NCI-H2227 (cell line): ENCODE measurements at regions not wholly inside any gene's neighbourhood (a gene's known extent, or its start where the extent isn't known, plus 50 kb on each side); places are given as distances from the start of the nearest gene placed in this dataset.
A peak's percentile ranks its signal among the peaks of the same experiment; 100 is the strongest.
"Not testable (repeated sequence)": the region's sequence is repeated elsewhere in the genome, so short reads cannot be mapped to it uniquely, and the experiment has no call there.

ENCODE experiments used
- DNase-seq: peaks from one replicate; lab custom pipeline; 2025; ENCODE audit not compliant: unreplicated experiment; lab: John Stamatoyannopoulos, UW

DNA sequence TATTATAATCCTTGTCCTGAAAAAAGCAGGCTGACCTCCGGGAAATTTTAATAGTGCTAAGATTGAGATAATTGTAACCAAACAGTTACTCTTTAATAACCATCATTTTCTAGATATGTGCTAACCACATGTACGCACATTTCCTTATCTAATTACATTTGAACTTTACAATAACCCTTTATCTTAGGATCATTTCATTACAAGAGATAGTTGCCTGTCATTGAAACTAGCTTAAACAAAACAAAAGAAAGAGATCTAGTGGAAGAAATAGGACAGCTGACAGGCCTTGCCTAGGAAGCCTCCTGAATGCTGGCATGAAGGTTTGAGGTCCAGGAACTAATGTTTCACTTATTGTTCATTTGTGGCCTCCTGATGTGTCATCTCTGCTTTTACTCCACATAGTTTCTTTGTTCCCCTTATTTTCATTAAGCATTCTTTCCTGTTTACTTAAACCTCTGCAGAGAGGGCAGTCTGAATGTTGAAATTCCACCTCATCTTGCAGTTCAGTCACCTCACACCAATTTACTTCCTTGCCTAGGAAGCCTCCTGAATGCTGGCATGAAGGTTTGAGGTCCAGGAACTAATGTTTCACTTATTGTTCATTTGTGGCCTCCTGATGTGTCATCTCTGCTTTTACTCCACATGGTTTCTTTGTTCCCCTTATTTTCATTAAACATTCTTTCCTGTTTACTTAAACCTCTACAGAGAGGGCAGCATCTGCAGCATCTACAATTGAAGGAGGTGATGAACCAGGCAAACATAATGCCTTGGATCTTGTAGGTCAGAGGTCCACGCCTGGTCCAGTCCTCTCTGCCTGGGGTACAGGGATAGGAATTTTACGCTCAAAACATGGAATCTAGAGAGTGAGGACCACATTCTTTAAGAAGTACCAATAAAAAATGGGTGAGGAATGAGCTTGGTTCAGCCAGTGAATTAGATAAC, 247.5 kb downstream of the SPATA31A6 start:
- not testable (repeated sequence) for DNase-seq

DNA sequence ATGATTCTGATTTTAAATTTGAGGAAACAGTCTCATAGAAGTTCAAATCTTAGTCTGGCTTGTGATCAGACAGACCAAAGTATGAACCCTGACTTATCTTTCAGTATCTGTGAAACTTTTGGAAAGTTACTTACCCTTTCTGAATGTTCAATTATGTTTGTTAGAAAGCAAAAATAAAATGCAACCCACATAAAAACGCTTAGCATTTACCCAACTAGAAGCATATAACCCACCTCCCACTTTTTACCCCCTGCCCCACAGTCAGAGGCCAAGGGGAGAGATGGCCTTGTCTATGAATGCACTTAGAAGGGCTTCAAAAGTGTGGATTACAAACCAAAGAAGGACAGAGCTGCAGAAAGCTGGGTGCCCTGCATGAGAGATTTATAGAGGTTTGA, 248.2 kb downstream of the SPATA31A6 start:
- not testable (repeated sequence) for DNase-seq

DNA sequence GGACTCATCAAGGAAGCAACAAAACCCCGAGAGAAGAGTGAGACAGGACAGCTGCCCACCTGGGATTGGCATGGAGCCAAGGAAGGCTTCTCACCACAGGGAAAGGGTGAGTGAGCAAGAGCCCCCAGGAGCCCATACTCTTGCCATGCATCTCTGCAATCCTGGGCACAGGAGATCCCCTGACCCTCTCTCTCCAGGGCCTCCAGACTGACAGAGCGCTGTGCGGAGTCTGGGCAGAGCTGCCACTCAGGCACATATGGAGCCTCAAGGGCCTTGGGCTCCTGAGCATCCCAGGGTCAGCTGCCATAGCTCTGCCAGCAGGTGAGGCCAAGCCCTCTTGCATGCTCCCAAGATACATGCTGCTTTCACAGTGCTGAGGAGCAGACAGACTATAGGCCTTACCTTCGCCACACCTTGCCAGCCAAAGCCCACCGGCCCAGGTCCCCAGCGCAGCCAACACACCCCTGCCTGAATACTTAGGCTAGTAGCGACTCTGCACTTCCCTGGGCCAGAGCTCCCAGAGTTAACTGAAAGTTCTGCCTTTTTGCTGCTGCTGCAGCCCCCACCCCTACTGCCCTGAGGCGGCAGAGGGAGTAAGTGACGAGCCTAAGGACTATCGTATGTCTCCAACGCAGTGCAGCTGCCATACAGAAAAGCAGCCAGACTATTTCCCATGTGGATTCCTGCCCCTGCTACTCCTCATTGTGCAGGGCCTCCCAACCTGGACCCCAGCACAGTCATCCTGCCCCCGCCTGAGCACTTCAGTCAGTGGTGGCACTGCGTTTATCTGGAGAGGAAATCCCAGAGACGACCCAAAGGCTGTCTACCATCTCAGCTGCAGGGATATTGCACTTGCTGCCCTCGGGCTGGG, 251.6 kb downstream of the SPATA31A6 start:
- DNase-seq: not testable (repeated sequence)

DNA sequence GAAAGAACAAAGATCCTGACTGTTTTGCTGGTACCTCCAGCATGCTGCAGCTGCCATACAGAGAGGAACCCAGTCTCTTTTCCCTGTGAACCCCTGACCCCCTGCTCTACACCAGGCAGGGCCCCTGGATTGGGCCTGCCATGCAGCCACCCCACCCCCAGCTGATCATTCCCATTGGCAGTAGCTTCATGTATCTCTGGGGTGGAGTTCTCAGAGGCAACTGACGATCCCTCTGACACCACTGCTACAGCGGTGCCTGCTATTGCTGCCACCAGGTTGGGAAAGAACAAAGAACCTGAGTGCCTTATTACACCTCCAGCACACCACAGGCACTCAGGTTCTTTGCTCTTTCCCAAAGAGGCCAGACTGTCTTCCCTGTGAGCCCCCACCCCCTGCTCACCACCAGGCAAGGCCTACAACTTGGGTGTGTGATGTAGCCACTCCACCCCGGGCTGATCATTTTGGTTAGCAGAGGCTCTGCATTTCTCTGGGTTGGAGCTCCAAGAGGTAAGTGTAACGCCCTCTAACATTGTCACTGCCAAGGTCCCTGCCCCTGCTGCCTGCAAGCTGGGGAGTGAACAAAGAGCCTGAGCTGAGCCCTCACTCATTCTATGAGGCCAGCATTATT, 252.4 kb downstream of the SPATA31A6 start:
- DNase-seq: not testable (repeated sequence)

DNA sequence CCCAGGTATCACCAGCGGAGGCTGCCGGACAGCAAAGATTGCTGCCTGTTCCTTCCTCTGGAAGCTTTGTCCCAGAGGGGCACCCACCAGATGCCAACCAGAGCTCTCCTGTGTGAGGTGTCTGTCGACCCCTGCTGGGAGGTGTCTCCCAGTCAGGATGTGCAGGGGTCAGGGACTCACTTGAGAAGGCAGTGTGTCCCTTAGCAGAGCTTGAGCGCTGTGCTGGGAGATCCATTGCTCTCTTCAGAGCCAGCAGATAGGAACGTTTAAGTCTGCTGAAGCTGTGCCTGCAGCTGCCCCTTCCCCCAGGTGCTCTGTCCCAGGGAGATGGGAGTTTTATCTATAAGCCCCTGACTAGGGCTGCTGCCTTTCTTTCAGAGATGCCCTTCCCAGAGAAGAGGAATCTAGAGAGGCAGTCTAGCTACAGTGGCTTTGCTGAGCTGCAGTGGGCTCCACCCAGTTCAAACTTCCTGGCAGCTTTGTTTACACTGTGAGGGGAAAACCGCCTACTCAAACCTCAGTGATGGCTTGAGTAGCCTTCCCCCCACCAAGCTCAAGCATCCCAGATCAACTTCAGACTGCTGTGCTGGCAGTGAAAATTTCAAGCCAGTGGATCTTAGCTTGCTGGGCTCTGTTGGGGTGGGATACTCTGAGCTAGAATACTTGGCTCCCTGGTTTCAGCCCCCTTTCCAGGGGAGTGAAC, 253.7 kb downstream of the SPATA31A6 start:
- not testable (repeated sequence) for DNase-seq

DNA sequence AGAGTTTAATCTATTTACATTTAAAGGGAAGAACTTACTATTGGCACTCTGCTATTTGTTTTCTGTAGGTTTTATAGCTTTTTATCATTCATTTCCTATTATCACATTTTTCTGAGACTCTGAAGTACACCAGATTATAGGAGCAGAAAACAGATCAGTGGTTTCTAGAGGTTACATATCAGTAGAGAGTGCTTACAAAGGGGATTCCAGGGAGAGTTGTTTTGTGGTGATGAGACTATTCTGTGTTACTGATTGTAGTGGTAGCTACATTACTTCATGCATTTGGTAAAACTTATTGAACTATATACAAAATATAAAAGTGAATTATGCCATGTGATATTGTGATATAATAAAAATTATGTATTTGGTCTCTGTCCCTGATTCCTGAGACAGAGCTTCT, 259.2 kb downstream of the SPATA31A6 start:
- DNase-seq: not testable (repeated sequence)

DNA sequence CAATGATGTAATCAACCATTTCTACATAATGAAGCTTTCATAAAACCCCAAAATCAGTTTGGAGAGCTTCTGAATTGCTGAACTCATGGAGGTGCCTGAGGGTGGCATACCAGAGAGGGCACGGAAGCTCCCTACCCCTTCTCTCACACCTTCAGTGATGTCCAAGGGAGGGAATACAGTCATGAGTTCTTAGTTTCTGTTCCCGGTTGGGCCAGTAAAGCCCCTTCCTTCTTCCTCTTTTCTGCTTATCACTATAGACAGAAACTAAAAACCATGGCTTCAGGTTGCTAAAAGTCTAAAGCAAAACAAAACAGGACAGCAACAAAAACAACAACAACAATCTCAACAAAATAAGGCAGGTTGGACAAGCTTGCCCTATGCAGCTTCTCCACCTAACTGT, 260.0 kb downstream of the SPATA31A6 start:
- not testable (repeated sequence) for DNase-seq

DNA sequence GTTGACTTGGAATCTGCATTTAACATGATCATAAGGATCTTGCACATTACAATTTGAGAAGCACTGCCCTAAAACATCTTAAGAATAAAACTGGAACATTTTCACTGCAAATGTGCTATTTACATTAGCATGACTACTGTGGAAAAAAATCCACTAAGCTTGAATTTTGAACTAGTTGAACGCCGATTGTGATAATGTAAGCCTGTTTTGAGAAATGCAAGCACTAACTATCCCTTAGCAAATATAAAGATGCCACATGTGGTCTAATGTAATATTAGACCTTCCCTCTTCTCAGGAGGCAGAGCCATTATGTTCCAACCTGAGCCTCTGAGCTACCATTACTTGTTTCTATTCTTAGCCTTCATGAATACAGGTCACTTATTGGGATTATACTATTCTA, 278.0 kb downstream of the SPATA31A6 start:
- DNase-seq: not testable (repeated sequence)

DNA sequence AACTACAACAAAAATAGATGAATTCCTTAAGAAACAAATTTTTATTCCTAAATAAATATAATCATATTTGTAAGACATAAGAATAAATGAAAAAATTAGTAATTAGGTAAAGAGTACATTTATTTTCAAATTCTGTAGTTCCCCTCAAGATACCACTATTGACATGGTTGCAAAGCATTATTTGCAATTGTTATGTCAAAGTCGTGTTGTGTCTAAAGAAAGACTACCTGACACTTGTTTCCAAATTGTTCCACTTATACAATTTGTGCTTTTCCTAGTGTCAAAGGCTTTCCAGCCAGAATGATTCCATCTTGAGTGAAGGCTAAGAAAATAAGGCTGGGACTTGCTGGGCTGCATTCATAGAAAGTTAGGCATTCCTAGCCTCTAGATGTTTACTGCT, 278.4 kb downstream of the SPATA31A6 start:
- not testable (repeated sequence) for DNase-seq

DNA sequence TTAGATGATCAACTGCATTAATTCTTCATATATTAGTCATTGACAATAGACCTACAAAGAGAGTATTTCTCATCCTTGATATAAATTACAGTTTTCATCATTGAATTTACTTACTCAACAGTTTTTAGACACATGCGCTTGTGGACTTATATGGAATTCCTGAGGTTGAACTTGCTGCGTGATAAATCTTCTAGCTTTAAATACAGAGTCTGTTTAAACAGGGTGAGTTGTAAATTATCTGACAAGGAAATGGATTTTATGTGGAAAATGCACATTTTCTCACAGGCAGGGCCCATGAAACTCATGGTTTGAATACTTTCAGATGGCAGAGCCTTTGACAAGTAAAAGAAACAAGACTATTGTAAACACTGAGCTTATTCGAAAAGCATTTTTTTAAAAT, 280.5 kb downstream of the SPATA31A6 start:
- DNase-seq: not testable (repeated sequence)

DNA sequence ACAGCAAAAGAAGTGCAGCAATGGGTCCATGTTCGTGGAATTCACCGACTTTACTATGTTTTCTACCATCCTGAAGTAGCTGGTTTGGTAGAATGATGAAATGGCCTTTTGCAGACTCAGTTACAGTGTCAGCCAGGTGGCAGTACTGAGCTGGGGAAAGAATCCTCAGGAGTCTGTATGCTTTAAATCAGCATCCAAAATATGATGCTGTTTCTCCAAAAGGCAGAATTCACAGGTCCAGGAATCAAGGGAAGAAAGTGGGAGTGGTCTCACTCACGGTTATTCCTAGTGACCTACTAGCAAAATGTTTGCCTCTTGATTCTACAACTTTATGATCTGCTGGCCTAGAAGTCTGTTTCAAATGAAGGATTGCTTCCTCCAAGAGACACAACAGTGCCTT, 287.1 kb downstream of the SPATA31A6 start:
- peak; percentile 6 for DNase-seq

DNA sequence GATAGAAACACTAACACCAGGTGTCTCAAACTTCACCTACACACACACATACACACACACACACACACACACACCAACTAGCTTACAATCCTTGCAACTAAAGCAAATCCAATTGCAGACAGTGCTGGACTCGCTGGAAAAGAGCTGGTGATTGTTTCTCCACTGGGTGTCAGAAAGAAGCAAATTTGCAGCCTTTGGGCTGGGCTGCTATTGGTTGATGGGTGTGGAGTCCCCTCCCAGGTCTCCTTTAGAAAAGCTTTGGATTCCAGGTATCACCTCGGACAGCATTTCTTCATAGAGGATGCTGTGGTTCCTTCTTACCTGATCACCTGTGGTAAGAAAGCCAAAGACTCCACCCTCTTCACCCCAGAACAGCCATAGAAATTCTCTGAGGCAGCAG, 307.5 kb downstream of the SPATA31A6 start:
- not testable (repeated sequence) for DNase-seq

DNA sequence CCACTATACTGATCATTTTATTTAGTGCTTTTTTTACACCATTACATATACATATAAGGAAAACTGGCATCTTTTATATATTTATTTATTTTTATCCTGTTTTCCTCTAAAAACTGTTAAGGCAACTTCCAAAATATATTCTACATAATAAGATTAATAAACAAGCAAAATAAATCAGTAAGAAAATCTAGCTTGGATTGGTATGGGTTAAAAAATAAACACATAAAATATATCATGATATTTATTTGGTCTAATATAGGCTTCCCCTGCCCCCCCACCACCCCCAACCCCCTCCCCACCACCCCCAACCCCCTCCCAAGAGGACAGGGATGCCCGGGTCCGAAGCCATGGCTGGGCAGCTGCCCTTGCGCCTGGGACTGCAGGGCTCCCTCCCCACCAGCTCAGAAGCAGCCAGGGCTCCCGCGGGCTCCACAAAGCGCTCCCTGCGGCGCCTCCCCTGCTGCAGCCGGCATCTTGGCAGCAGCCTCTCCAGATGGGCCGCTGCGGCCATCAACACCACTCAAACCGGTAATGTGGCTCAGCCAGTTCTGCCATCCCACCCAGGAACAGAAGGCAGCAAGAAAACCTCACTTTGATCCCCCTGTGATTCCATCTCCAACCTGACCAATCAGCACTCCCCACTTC, 319.3 kb downstream of the SPATA31A6 start:
- not testable (repeated sequence) for DNase-seq

DNA sequence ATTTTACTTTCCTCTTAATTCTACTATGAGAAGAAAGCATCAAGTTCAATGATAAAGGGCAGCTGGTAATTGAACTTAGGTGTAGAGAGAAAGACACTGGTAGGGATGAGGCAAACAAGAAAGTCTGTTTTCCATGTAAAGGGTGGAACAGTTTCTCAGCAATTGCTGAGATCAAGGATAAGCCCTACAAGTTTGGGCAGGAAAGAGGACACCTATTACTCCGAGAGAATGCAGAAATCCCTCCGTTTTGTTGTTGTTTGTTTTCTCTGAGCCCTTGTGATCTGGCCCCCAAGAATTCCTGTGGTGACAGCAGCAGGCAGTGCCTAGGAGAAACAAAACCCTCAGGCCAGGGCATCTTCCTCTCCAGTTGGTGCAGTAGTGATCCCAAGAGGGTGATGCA, 324.7 kb downstream of the SPATA31A6 start:
- DNase-seq: not testable (repeated sequence)

DNA sequence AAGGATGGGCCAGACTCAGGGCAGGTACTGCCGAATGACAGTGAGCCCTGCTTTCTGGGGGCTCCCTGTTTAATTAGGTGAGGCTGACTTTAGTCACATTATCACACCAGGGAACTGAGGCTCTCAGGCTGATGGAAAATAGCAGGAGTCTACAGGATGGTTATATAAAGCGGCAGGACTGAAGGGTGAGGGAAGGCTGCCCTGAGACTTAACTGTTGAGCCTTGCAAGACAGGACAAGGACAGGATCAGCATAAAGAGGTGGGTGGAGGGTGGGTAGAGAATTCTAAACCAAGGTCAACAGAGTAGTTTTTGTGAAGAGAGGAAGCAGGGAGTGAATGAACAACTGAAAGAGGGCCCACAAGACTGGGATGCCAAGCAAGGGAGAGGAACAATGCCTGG, 330.1 kb downstream of the SPATA31A6 start:
- not testable (repeated sequence) for DNase-seq

DNA sequence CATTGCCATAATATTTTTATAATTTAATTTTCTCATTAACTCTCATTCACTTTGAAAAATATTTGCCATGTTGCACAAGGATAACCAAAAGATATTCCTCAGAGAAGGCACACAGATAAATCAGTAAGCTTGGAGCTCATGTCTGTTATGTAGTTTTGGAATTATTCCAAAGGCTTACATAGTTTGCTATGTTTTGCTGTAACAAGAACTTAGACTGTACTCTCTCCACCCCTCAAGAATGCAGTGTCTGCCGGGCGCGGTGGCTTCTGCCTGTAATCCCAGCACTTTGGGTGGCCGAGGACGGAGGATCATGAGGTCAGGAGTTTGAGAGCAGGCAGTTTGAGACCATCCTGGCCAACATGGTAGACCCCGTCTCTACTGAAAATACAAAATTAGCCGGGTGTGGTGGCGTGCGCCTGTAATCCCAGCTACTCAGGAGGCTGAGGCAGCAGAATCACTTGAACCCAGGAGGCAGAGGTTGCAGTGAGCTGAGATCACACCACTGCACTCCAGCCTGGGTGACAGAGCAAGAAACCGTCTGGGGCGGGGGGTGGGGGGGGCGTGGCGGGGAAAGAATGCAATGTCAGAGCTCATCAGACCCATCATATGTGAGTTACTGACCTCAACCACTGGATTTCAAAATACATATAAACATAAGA, 351.0 kb downstream of the SPATA31A6 start:
- DNase-seq: not testable (repeated sequence)

DNA sequence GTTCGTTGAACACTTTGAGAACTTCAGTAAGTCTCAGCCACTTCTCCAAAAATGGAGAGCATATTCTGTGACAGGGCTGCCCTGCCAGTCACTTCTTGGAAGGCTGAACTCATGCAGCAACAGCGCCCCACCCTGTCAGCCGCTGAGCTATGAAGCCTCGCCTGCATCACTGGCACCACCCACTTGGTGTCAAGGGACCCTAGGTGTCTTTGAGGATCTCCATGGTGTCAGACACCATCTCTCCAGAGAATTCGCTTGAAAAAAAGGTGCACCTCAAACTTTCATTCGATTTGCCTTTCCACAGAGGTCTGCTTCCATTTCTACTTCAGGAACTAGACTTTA, 351.5 kb downstream of the SPATA31A6 start:
- not testable (repeated sequence) for DNase-seq

DNA sequence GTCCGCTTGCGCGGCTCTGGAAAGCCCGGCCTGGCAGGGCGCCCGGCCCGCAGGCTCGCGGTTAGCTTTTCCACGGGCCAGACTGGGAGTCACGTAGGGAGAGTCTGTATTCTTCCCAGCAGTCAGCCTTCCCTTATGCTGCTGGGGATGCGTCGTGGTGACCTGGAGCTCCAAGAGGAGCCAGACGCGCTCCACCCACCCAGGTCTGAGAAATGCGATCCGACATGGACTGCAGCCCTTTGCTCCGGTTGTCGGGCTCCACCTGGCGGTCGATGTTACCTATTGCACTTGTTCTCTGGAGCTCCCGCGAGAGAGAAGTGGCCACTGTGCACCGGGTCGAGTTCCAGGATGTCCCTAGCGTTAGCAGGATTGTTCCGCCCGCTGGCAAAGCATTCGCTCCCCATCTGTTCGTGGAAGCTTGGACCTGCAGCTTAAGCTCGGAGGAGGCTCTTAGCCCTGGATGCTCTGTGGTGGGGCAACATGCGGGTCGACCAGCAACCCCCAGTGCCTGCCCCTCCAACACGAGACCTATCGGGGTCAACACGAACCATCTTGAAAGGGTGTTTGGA, 367.4 kb downstream of the SPATA31A6 start:
- not testable (repeated sequence) for DNase-seq

DNA sequence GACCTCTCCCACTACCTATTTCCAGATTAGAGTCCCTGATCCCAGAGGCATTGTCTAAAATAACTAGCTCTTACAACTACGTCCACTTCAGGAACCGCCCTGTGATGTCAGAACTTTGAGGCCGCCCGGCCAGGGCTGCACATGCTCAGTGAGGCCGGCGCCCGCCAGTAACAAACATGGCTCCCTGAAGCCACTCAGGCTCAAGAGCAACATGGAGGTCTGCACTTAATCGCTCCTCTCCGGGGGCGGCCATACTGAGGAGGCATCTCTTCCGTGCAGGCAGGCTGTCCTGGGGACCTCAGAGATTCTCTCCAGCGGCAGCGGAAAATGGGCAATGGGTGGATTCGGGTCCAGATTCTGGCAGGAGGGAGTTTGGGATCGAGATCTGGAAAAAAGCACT, 385.1 kb downstream of the SPATA31A6 start:
- DNase-seq: not testable (repeated sequence)
